EH (cell line): ENCODE measurements at regions not wholly inside any gene's neighbourhood (a gene's known extent, or its start where the extent isn't known, plus 50 kb on each side); places are given as distances from the start of the nearest gene placed in this dataset.
A peak's percentile ranks its signal among the peaks of the same experiment; 100 is the strongest.
"Not testable (repeated sequence)": the region's sequence is repeated elsewhere in the genome, so short reads cannot be mapped to it uniquely, and the experiment has no call there.

Source experiments
- DNase-seq: peaks from one replicate; pipeline ENCODE4 v3.0.0-alpha.2; 2015; ENCODE audit warnings: low read depth

GRCh38 chr2:228956701-228957474 lies 314.2 kb downstream of the PID1 start:
- DNase-seq = no peak

GRCh38 chr2:228949831-228950230 lies 321.3 kb downstream of the PID1 start:
- DNase-seq = no peak

GRCh38 chr2:228945710-228946109 lies 325.4 kb downstream of the PID1 start:
- DNase-seq = no peak

- DNase-seq = no peak
These were observed 328.2 kb downstream of the PID1 start for GRCh38 chr2:228942856-228943255.

GRCh38 chr2:228938629-228939028 lies 332.5 kb downstream of the PID1 start:
- DNase-seq = peak; percentile 80

GRCh38 chr2:228927028-228928010 lies 343.8 kb downstream of the PID1 start:
- peak; percentile 83 for DNase-seq

- DNase-seq = no peak
These were observed 351.3 kb downstream of the PID1 start for GRCh38 chr2:228919808-228920207.

- DNase-seq = peak; percentile 91
These were observed 353.9 kb downstream of the PID1 start for GRCh38 chr2:228917220-228917619.

- no peak for DNase-seq
These were observed 354.5 kb downstream of the PID1 start for GRCh38 chr2:228916416-228917090.

- DNase-seq = peak; percentile 37
These were observed 357.9 kb downstream of the PID1 start for GRCh38 chr2:228913176-228913575.

GRCh38 chr2:228910872-228911271 lies 360.2 kb downstream of the PID1 start:
- DNase-seq = not testable (repeated sequence)

GRCh38 chr2:228902176-228902575 lies 368.9 kb downstream of the PID1 start:
- no peak for DNase-seq

- peak; percentile 71 for DNase-seq
These were observed 369.6 kb downstream of the PID1 start for GRCh38 chr2:228901531-228901930.

- no peak for DNase-seq
These were observed 392.9 kb downstream of the PID1 start for GRCh38 chr2:228878138-228878537.

- DNase-seq = no peak
These were observed 394.8 kb downstream of the PID1 start for GRCh38 chr2:228876276-228876675.

GRCh38 chr2:228875152-228875900 lies 395.8 kb downstream of the PID1 start:
- DNase-seq = peak; percentile 94

GRCh38 chr2:228871012-228871411 lies 400.1 kb downstream of the PID1 start:
- no peak for DNase-seq

- peak; percentile 25 for DNase-seq
These were observed 401.3 kb downstream of the PID1 start for GRCh38 chr2:228869636-228870264.

GRCh38 chr2:228867406-228867805 lies 403.7 kb downstream of the PID1 start:
- DNase-seq = no peak

GRCh38 chr2:228866781-228867180 lies 404.3 kb downstream of the PID1 start:
- DNase-seq = peak; percentile 95

- no peak for DNase-seq
These were observed 405.0 kb downstream of the PID1 start for GRCh38 chr2:228866044-228866443.
